Lung (tissue), 11 donors: ENCODE measurements at regions not wholly inside any gene's neighbourhood (a gene's known extent, or its start where the extent isn't known, plus 50 kb on each side); places are given as distances from the start of the nearest gene placed in this dataset.

Experiments used
- ATAC-seq: fragments of 200-7000 bp; cut with Tn5 transposase; one replicate; pipeline ENCODE4 v1.9.1; 2020; ENCODE audit warnings: moderate number of reproducible peaks; ENCODE audit not compliant: insufficient read depth, low FRiP score
- DNase-seq, 3 donors: peaks; one replicate each; pipeline ENCODE4 v3.0.0-alpha.2; 2013 to 2017
- H3K27ac ChIP-seq, 2 donors: one replicate each; pipeline ENCODE4 v1.5.1; 2013; ENCODE audit warnings: mild to moderate bottlenecking in 2 of 2, moderate library complexity in 2 of 2, control low read depth in 1 of 2, inconsistent platforms in 1 of 2, low read depth in 1 of 2, low read length in 1 of 2
- H3K27me3 ChIP-seq, 3 donors: one replicate each; pipeline ENCODE4 v1.5.1; 2013; ENCODE audit warnings: low read length in 2 of 3; ENCODE audit not compliant: control insufficient read depth in 3 of 3, insufficient read depth in 3 of 3
- H3K36me3 ChIP-seq, 4 donors: one replicate each; pipeline ENCODE4 v1.5.1; 2013; ENCODE audit warnings: low read length in 4 of 4, mild to moderate bottlenecking in 1 of 4, moderate library complexity in 1 of 4; ENCODE audit not compliant: control insufficient read depth in 4 of 4, insufficient read depth in 4 of 4
- H3K4me1 ChIP-seq, 5 donors: one replicate each; pipeline ENCODE4 v1.5.1; 2013; ENCODE audit warnings: low read length in 5 of 5, mild to moderate bottlenecking in 2 of 5, moderate library complexity in 1 of 5; ENCODE audit not compliant: control insufficient read depth in 5 of 5, insufficient read depth in 5 of 5
- H3K4me3 ChIP-seq: one replicate; pipeline ENCODE4 v1.5.1; 2013; ENCODE audit warnings: mild to moderate bottlenecking, control low read depth, moderate library complexity
- H3K9ac ChIP-seq, 2 donors: one replicate each; pipeline ENCODE4 v1.5.1; 2013; ENCODE audit warnings: low read length in 2 of 2, control low read depth in 1 of 2; ENCODE audit not compliant: insufficient read depth in 1 of 2
- H3K9me3 ChIP-seq, 4 donors: one replicate each; pipeline ENCODE4 v1.5.1; 2013; ENCODE audit warnings: low read length in 3 of 4, mild to moderate bottlenecking in 1 of 4, moderate library complexity in 1 of 4; ENCODE audit not compliant: control insufficient read depth in 4 of 4, insufficient read depth in 3 of 4
- WGBS, 2 donors: extraction: QIAGEN DNeasy Blood & Tissue Kit; methylation state at CpG; one replicate each; pipeline ENCODE4 v1.1.7; 2013; 5-methylcytosine and 5-hydroxymethylcytosine counted together
- TF ChIP-seq, protein P1 (sequence below): IDR thresholded peaks from 2 replicates; pipeline ENCODE4 v1.5.1; 2012; ENCODE audit warnings: mild to moderate bottlenecking; ENCODE audit errors: control extremely low read depth, extremely low read depth
- donor health status: control.
- donor health status: control.
- donor health status: Bipolar disorder and iron deficiency.
- donor health status: healthy.
- donor health status: DM: yes; HTN: yes; CAD: no.

DNA sequence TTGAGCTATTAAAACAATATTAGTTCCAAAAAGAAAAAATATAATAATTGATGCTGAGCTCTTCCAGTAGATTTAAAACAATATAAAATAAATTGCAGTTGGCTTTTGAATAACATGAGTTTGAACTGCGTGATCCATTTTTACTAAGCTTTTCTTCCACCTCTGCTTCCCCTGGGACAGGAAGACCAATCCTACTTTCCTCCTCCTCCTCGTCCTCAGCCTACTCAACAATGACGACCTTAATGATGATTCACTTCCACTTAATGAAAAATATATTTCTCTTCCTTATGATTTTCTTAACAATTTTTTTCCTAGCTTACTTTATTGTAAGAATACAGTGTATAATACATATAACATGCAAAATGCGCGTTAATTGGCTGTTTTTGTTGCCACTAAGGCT, 78.9 kb upstream of the THRB start:
- Histone ChIP-seq H3K27me3 (no peaks in the 10 kb centered on the region), H3K36me3 (no peaks in the 10 kb centered on the region), H3K9ac (no peak overlapping the region), H3K4me1 (no peaks in the 10 kb centered on the region), H3K27ac (no peak overlapping the region), H3K4me3 (no peak overlapping the region), H3K9me3 (no peaks in the 10 kb centered on the region)
- 83 to 91% methylated on average over 5 of the region's 5 CpGs for WGBS, 2 donors
- no peak for DNase-seq
- no peak for ATAC-seq
- TF ChIP-seq, protein P1, sequence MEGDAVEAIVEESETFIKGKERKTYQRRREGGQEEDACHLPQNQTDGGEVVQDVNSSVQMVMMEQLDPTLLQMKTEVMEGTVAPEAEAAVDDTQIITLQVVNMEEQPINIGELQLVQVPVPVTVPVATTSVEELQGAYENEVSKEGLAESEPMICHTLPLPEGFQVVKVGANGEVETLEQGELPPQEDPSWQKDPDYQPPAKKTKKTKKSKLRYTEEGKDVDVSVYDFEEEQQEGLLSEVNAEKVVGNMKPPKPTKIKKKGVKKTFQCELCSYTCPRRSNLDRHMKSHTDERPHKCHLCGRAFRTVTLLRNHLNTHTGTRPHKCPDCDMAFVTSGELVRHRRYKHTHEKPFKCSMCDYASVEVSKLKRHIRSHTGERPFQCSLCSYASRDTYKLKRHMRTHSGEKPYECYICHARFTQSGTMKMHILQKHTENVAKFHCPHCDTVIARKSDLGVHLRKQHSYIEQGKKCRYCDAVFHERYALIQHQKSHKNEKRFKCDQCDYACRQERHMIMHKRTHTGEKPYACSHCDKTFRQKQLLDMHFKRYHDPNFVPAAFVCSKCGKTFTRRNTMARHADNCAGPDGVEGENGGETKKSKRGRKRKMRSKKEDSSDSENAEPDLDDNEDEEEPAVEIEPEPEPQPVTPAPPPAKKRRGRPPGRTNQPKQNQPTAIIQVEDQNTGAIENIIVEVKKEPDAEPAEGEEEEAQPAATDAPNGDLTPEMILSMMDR = no peak

DNA sequence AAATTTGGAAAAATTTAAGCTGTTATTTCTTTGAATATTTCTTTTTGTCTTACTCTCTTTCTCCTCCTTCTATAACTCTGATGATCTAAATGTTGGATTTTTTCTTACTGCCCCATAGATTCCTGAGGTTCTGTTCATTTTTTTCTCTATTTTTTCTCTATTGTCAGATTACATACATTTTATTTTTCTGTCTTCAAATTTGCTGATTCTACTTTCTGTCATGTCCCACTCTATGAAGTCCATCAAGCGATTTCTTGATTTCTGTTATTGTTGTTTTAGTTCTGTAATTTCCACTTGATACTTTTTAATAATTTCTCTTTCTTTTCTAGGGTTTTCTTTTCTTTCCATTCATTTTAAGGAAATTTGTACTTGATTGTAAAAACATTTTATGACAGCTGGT, 83.7 kb upstream of the THRB start:
- Histone ChIP-seq H3K27me3 (no peaks in the 10 kb centered on the region), H3K9me3 (no peaks in the 10 kb centered on the region), H3K4me1 (no peaks in the 10 kb centered on the region), H3K4me3 (no peak overlapping the region), H3K9ac (no peak overlapping the region), H3K36me3 (no peaks in the 10 kb centered on the region), H3K27ac (no peak overlapping the region)
- 93 to 95% methylated on average over 1 of the region's 1 CpG for WGBS, 2 donors
- TF ChIP-seq, protein P1 = no peak
- ATAC-seq (no peak), DNase-seq (no peak)

DNA sequence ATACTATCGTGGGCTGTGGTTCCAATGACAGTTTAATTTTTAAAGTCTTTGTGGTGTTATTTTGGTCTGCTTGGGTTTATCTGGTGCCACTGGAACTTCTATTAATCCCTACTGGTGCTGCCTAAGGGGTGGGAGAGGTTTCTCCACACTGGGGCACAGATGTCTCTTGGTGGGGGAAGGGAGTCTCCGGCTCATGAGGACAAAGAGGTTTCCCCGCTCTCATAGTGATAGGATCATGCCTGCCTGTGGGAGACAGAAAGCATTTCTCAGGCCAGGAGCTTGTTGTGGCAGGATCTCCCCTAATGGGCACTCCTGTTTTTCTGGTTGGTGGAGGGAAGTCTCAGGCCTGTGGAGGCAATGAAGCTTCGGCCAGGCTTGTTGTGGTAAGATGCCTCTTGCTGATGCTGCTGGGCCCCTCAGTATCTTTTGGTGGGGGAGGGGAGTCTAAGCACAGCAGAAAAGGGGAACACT, 84.3 kb upstream of the THRB start:
- TF ChIP-seq, protein P1 = no peak
- WGBS, 2 donors = 76 to 88% methylated on average over 4 of the region's 4 CpGs

More for the DNA sequence above, 84.3 kb upstream of the THRB start:
- Histone ChIP-seq H3K4me3 (no peak overlapping the region), H3K4me1 (no peaks in the 10 kb centered on the region), H3K36me3 (no peaks in the 10 kb centered on the region), H3K27ac (no peak overlapping the region), H3K27me3 (no peaks in the 10 kb centered on the region), H3K9ac (no peak overlapping the region), H3K9me3 (no peaks in the 10 kb centered on the region)
- ATAC-seq (no peak), DNase-seq (no peak)
